HEK293 (cell line): ENCODE measurements at regions not wholly inside any gene's neighbourhood (a gene's known extent, or its start where the extent isn't known, plus 50 kb on each side); places are given as distances from the start of the nearest gene placed in this dataset.

ENCODE experiments used
- CTCF ChIA-PET: fragments of 350-600 bp; formaldehyde crosslinking; extraction: SDS; loops from one replicate; lab custom pipeline; 2021; ENCODE audit warnings: antibody characterized with exemption; lab: Yijun Ruan, JAX
- POLR2A ChIA-PET: fragments of 300-600 bp; formaldehyde crosslinking; extraction: SDS; loops from one replicate; lab custom pipeline; 2020; ENCODE audit warnings: antibody characterized with exemption, inconsistent platforms; lab: Yijun Ruan, JAX
- H3K27ac ChIP-seq: fragments of 200-500 bp; sonication (Bioruptor generic); 2 replicates; pipeline ENCODE4 v1.5.1; 2014; ENCODE audit warnings: low read depth, low read length, control low read depth, inconsistent platforms; ENCODE audit errors: extremely low read depth
- H3K36me3 ChIP-seq, 2 experiments: fragments of 200-500 bp in 1 of 2; sonication (Bioruptor generic) in 1 of 2; 1 replicate in 1 of 2; 2 replicates in 1 of 2; pipeline ENCODE4 v1.5.1; 2014 to 2017; ENCODE audit warnings: inconsistent platforms in 2 of 2, low read length in 2 of 2; ENCODE audit not compliant: control insufficient read depth in 2 of 2, insufficient read depth in 1 of 2
- H3K4me1 ChIP-seq: fragments of 200-500 bp; sonication (Bioruptor generic); 2 replicates; pipeline ENCODE4 v1.5.1; 2014; ENCODE audit warnings: mild to moderate bottlenecking, low read length, inconsistent platforms; ENCODE audit not compliant: control insufficient read depth, insufficient read depth
- H3K4me3 ChIP-seq: 2 replicates; pipeline ENCODE4 v1.5.1; 2011; ENCODE audit warnings: low read depth, mild to moderate bottlenecking, control low read depth, low read length, moderate library complexity
- H3K9me3 ChIP-seq: fragments of 200-500 bp; sonication (Bioruptor generic); 2 replicates; pipeline ENCODE4 v1.5.1; 2014; ENCODE audit warnings: low read depth, low read length, inconsistent platforms; ENCODE audit not compliant: control insufficient read depth, insufficient read depth
- BCL11A ChIP-seq: fragments of 450-650 bp; formaldehyde crosslinking; IDR thresholded peaks from 2 replicates; pipeline ENCODE4 v1.5.1; 2016; ENCODE audit warnings: low read depth, missing biosample characterization, missing genetic modification characterization
- KLF1 ChIP-seq: fragments of 450-650 bp; formaldehyde crosslinking; IDR thresholded peaks from 2 replicates; pipeline ENCODE4 v1.5.1; 2016; ENCODE audit warnings: missing biosample characterization, missing genetic modification characterization
- REPIN1 ChIP-seq: fragments of 450-650 bp; formaldehyde crosslinking; IDR thresholded peaks from 2 replicates; pipeline ENCODE4 v1.5.1; 2017; ENCODE audit warnings: missing biosample characterization, missing genetic modification characterization, low read depth
- ZBTB17 ChIP-seq: fragments of 450-650 bp; formaldehyde crosslinking; IDR thresholded peaks from 2 replicates; pipeline ENCODE4 v1.5.1; 2016; ENCODE audit warnings: missing biosample characterization, missing genetic modification characterization
- ZNF174 ChIP-seq: fragments of 450-650 bp; formaldehyde crosslinking; IDR thresholded peaks from 2 replicates; pipeline ENCODE4 v1.5.0; 2017; ENCODE audit warnings: missing biosample characterization, mild to moderate bottlenecking, missing genetic modification characterization
- ZNF19 ChIP-seq: fragments of 450-650 bp; formaldehyde crosslinking; IDR thresholded peaks from 2 replicates; pipeline ENCODE4; 2016; ENCODE audit warnings: missing biosample characterization, missing genetic modification characterization, low read depth
- ZNF501 ChIP-seq: fragments of 450-650 bp; formaldehyde crosslinking; IDR thresholded peaks from 2 replicates; pipeline ENCODE4 v1.5.1; 2016; ENCODE audit warnings: missing biosample characterization, missing genetic modification characterization
- ZNF530 ChIP-seq: fragments of 450-650 bp; formaldehyde crosslinking; IDR thresholded peaks from 2 replicates; pipeline ENCODE4 v1.5.1; 2016; ENCODE audit warnings: low read depth, missing biosample characterization, missing genetic modification characterization
- ZNF561 ChIP-seq: fragments of 450-650 bp; IDR thresholded peaks from 2 replicates; pipeline ENCODE4 v1.5.1; 2018; ENCODE audit warnings: missing biosample characterization, missing genetic modification characterization, borderline replicate concordance
- ZNF624 ChIP-seq: fragments of 450-650 bp; formaldehyde crosslinking; IDR thresholded peaks from 2 replicates; pipeline ENCODE4 v1.5.1; 2017; ENCODE audit warnings: missing biosample characterization, missing genetic modification characterization
- ZNF660 ChIP-seq: fragments of 450-650 bp; IDR thresholded peaks from 2 replicates; pipeline ENCODE4 v1.5.1; 2018; ENCODE audit warnings: missing biosample characterization, mild to moderate bottlenecking, missing genetic modification characterization
- ZNF768 ChIP-seq: fragments of 450-650 bp; formaldehyde crosslinking; IDR thresholded peaks from 2 replicates; pipeline ENCODE4 v1.5.1; 2018; ENCODE audit warnings: missing biosample characterization, mild to moderate bottlenecking, missing genetic modification characterization
- ZSCAN16 ChIP-seq: fragments of 450-650 bp; formaldehyde crosslinking; IDR thresholded peaks from 2 replicates; pipeline ENCODE4 v1.5.1; 2016; ENCODE audit warnings: missing biosample characterization, missing genetic modification characterization
- ZXDB ChIP-seq: fragments of 450-650 bp; formaldehyde crosslinking; IDR thresholded peaks from 2 replicates; pipeline ENCODE4 v1.5.1; 2016; ENCODE audit warnings: missing biosample characterization, missing genetic modification characterization
- TF ChIP-seq, protein P1 (sequence below): fragments of 450-650 bp; formaldehyde crosslinking; IDR thresholded peaks from 2 replicates; pipeline ENCODE4 v1.5.1; 2017; ENCODE audit warnings: missing biosample characterization, missing genetic modification characterization
- TF ChIP-seq, protein P2 (sequence below): fragments of 450-650 bp; formaldehyde crosslinking; IDR thresholded peaks from 2 replicates; pipeline ENCODE4 v1.5.1; 2017; ENCODE audit warnings: missing biosample characterization, missing genetic modification characterization
- TF ChIP-seq, protein P3 (sequence below): fragments of 450-650 bp; IDR thresholded peaks from 2 replicates; pipeline ENCODE4 v1.5.1; 2018; ENCODE audit warnings: missing biosample characterization, mild to moderate bottlenecking, missing genetic modification characterization

GRCh38 chr6:140385679-140386078 is 1011.2 kb upstream of the CITED2 start (continued):
- TF ChIP-seq, protein P1, sequence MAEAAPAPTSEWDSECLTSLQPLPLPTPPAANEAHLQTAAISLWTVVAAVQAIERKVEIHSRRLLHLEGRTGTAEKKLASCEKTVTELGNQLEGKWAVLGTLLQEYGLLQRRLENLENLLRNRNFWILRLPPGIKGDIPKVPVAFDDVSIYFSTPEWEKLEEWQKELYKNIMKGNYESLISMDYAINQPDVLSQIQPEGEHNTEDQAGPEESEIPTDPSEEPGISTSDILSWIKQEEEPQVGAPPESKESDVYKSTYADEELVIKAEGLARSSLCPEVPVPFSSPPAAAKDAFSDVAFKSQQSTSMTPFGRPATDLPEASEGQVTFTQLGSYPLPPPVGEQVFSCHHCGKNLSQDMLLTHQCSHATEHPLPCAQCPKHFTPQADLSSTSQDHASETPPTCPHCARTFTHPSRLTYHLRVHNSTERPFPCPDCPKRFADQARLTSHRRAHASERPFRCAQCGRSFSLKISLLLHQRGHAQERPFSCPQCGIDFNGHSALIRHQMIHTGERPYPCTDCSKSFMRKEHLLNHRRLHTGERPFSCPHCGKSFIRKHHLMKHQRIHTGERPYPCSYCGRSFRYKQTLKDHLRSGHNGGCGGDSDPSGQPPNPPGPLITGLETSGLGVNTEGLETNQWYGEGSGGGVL, result no peak

- no peak for TF ChIP-seq ZNF768 (tag by site-specific recombination)
- TF ChIP-seq ZNF561 (tag by site-specific recombination), result no peak
- no peak for TF ChIP-seq ZXDB (tag by site-specific recombination)
- no peak for TF ChIP-seq ZNF19 (tag by site-specific recombination)
- Histone ChIP-seq H3K36me3 (no peaks in the 10 kb centered on the region), H3K9me3 (no peaks in the 10 kb centered on the region), H3K27ac (no peak overlapping the region), H3K4me3 (no peak overlapping the region), H3K4me1 (no peaks in the 10 kb centered on the region)
- CTCF ChIA-PET, result no interaction called here
- POLR2A ChIA-PET, result no interaction called here
These were observed 1007.9 kb upstream of the CITED2 start for GRCh38 chr6:140382355-140382754.

- Histone ChIP-seq H3K4me3 (no peak overlapping the region), H3K27ac (no peak overlapping the region), H3K9me3 (no peaks in the 10 kb centered on the region), H3K36me3 (no peaks in the 10 kb centered on the region), H3K4me1 (no peaks in the 10 kb centered on the region)
- TF ChIP-seq REPIN1 (tag by site-specific recombination) (no peak), ZNF174 (tag by site-specific recombination) (no peak)
- TF ChIP-seq, protein P2, sequence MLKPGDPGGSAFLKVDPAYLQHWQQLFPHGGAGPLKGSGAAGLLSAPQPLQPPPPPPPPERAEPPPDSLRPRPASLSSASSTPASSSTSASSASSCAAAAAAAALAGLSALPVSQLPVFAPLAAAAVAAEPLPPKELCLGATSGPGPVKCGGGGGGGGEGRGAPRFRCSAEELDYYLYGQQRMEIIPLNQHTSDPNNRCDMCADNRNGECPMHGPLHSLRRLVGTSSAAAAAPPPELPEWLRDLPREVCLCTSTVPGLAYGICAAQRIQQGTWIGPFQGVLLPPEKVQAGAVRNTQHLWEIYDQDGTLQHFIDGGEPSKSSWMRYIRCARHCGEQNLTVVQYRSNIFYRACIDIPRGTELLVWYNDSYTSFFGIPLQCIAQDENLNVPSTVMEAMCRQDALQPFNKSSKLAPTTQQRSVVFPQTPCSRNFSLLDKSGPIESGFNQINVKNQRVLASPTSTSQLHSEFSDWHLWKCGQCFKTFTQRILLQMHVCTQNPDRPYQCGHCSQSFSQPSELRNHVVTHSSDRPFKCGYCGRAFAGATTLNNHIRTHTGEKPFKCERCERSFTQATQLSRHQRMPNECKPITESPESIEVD (tag by site-specific recombination), result no peak
- ChIA-PET CTCF (interaction anchor here (0.7 kb wide), 1 partner anchor 955 kb away, joined by 3 read pairs; no protein-coding TSS in a partner anchor), POLR2A (no interaction called here)
These were observed 1006.2 kb upstream of the CITED2 start for GRCh38 chr6:140380427-140381218.

- Histone ChIP-seq H3K36me3 (no peaks in the 10 kb centered on the region), H3K27ac (no peak overlapping the region), H3K4me1 (no peaks in the 10 kb centered on the region), H3K4me3 (no peak overlapping the region), H3K9me3 (no peaks in the 10 kb centered on the region)
- CTCF ChIA-PET, result interaction anchor here (0.7 kb wide), 2 partner anchors 956 to 1012 kb away, joined by 3 read pairs; no protein-coding TSS in a partner anchor
- POLR2A ChIA-PET, result no interaction called here
- TF ChIP-seq BCL11A (tag by site-specific recombination), result no peak
- no peak for TF ChIP-seq ZNF530 (tag by site-specific recombination)
- TF ChIP-seq ZSCAN16 (tag by site-specific recombination), result no peak
- no peak for TF ChIP-seq ZNF501
- TF ChIP-seq, protein P3, sequence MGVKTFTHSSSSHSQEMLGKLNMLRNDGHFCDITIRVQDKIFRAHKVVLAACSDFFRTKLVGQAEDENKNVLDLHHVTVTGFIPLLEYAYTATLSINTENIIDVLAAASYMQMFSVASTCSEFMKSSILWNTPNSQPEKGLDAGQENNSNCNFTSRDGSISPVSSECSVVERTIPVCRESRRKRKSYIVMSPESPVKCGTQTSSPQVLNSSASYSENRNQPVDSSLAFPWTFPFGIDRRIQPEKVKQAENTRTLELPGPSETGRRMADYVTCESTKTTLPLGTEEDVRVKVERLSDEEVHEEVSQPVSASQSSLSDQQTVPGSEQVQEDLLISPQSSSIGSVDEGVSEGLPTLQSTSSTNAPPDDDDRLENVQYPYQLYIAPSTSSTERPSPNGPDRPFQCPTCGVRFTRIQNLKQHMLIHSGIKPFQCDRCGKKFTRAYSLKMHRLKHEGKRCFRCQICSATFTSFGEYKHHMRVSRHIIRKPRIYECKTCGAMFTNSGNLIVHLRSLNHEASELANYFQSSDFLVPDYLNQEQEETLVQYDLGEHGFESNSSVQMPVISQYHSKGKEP, result no peak
- TF ChIP-seq ZNF624 (tag by site-specific recombination), result no peak
- no peak for TF ChIP-seq ZBTB17
- TF ChIP-seq ZNF660 (tag by site-specific recombination), result no peak
- no peak for TF ChIP-seq KLF1 (tag by site-specific recombination)
- TF ChIP-seq, protein P1, result no peak
These were observed 1005.5 kb upstream of the CITED2 start for GRCh38 chr6:140379919-140380318.
